ENCODE measurements at regions not wholly inside any gene's neighbourhood (a gene's known extent, or its start where the extent isn't known, plus 50 kb on each side); places are given as distances from the start of the nearest gene placed in this dataset.

- TF ChIP-seq CTCF (IDR thresholded peaks at IDR 0.05) (no peak), POLR2A (IDR thresholded peaks at IDR 0.05) (no peak), POLR2AphosphoS5 (IDR thresholded peaks at IDR 0.05) (no peak)
These were observed 430.2 kb upstream of the SEL1L start for GRCh38 chr14:81963846-81964245.

Data from sigmoid colon (tissue), 4 donors.